T-helper 17 cell (primary cell): ENCODE measurements at regions not wholly inside any gene's neighbourhood (a gene's known extent, or its start where the extent isn't known, plus 50 kb on each side); places are given as distances from the start of the nearest gene placed in this dataset.

Source experiments
- ATAC-seq: fragments of 150-1000 bp; cut with Tn5 transposase; 2 replicates; pipeline ENCODE4 v1.10.0; 2021; ENCODE audit warnings: mild to moderate bottlenecking, moderate library complexity
- DNase-seq, 3 donors: peaks; one replicate each; pipeline versions ENCODE4 v3.0.0 to v3.0.0-alpha.2; 2020 to 2021
- H3K9me3 ChIP-seq: one replicate; pipeline ENCODE4 v1.7.0; 2013; ENCODE audit warnings: low read length, mild to moderate bottlenecking; ENCODE audit not compliant: control insufficient read depth, poor library complexity, severe bottlenecking
- H3K27ac Mint-ChIP-seq: one replicate; pipeline ENCODE4 v1.8.0; 2022; ENCODE audit warnings: mild to moderate bottlenecking, moderate library complexity, mixed read lengths
- H3K27me3 Mint-ChIP-seq: one replicate; pipeline ENCODE4 v1.8.0; 2022; ENCODE audit warnings: mixed read lengths
- H3K36me3 Mint-ChIP-seq: one replicate; pipeline ENCODE4 v1.8.0; 2022; ENCODE audit warnings: low read depth, mixed read lengths
- H3K4me1 Mint-ChIP-seq: one replicate; pipeline ENCODE4 v1.8.0; 2022; ENCODE audit warnings: mild to moderate bottlenecking, mixed read lengths
- H3K4me3 Mint-ChIP-seq: one replicate; pipeline ENCODE4 v1.8.0; 2022; ENCODE audit warnings: mild to moderate bottlenecking, moderate library complexity, mixed read lengths

GRCh38 chr12:115730975-115731541 is 546.4 kb downstream of the MED13L start:
- Mint-ChIP-seq H3K27ac (no peak overlapping the region), H3K27me3 (no peaks in the 10 kb centered on the region), H3K4me3 (no peak overlapping the region), H3K36me3 (no peaks in the 10 kb centered on the region), H3K4me1 (no peaks in the 10 kb centered on the region)
- H3K9me3 ChIP-seq: no peaks in the 10 kb centered on the region
- DNase-seq (no peak), ATAC-seq (no peak)

- no peaks in the 10 kb centered on the region for H3K9me3 ChIP-seq
- H3K27me3 Mint-ChIP-seq: no peaks in the 10 kb centered on the region
- DNase-seq (no peak), ATAC-seq (no peak)
- H3K4me3 Mint-ChIP-seq: no peak overlapping the region
- no peaks in the 10 kb centered on the region for H3K4me1 Mint-ChIP-seq
- no peak overlapping the region for H3K27ac Mint-ChIP-seq
- H3K36me3 Mint-ChIP-seq: no peaks in the 10 kb centered on the region
Observed at GRCh38 chr12:115726691-115727090, 550.8 kb downstream of the MED13L start.

DNA sequence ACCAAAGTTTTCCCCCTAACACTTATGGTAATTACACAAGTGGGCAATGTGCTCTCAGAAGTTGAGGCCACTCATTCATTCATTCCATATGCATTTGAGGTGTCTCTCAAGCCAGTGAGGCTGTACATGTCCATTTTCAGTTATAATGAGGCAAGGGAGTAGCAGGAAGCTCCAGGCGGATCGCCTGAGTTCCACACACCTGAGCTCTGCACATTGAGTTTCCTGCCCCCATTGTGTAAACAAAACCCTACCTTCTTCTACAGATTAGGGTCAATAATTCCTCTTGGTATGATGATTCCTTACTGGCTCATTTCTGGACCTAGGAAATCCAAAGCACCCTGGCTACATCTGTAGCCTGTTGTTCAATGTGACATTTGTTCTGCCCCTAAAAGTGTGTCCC is 555.3 kb downstream of the MED13L start:
- ATAC-seq: no peak
- no peaks in the 10 kb centered on the region for H3K9me3 ChIP-seq
- Mint-ChIP-seq H3K27me3 (no peaks in the 10 kb centered on the region), H3K4me1 (no peaks in the 10 kb centered on the region), H3K36me3 (no peaks in the 10 kb centered on the region), H3K4me3 (no peak overlapping the region), H3K27ac (no peak overlapping the region)
- no peak for DNase-seq

- Mint-ChIP-seq H3K4me1 (no peaks in the 10 kb centered on the region), H3K27ac (no peak overlapping the region), H3K36me3 (no peaks in the 10 kb centered on the region), H3K4me3 (no peak overlapping the region), H3K27me3 (no peaks in the 10 kb centered on the region)
- ATAC-seq (no peak), DNase-seq (no peak)
- no peaks in the 10 kb centered on the region for H3K9me3 ChIP-seq
Observed at GRCh38 chr12:115716551-115716950, 560.9 kb downstream of the MED13L start.

GRCh38 chr12:115712676-115713075 is 564.8 kb downstream of the MED13L start:
- Mint-ChIP-seq H3K27me3 (no peaks in the 10 kb centered on the region), H3K4me1 (no peaks in the 10 kb centered on the region), H3K27ac (no peak overlapping the region), H3K36me3 (no peaks in the 10 kb centered on the region), H3K4me3 (no peak overlapping the region)
- ATAC-seq (no peak), DNase-seq (no peak)
- H3K9me3 ChIP-seq: no peaks in the 10 kb centered on the region

GRCh38 chr12:115710104-115710564 is 567.4 kb downstream of the MED13L start:
- DNase-seq (no peak), ATAC-seq (no peak)
- no peaks in the 10 kb centered on the region for H3K9me3 ChIP-seq
- no peak overlapping the region for H3K27ac Mint-ChIP-seq
- H3K4me1 Mint-ChIP-seq: no peaks in the 10 kb centered on the region
- no peaks in the 10 kb centered on the region for H3K27me3 Mint-ChIP-seq
- no peak overlapping the region for H3K4me3 Mint-ChIP-seq
- H3K36me3 Mint-ChIP-seq: no peaks in the 10 kb centered on the region

GRCh38 chr12:115709540-115710011 is 567.9 kb downstream of the MED13L start:
- H3K36me3 Mint-ChIP-seq: no peaks in the 10 kb centered on the region
- no peak overlapping the region for H3K4me3 Mint-ChIP-seq
- H3K27ac Mint-ChIP-seq: no peak overlapping the region
- no peaks in the 10 kb centered on the region for H3K4me1 Mint-ChIP-seq
- H3K9me3 ChIP-seq: no peaks in the 10 kb centered on the region
- DNase-seq (no peak), ATAC-seq (no peak)
- H3K27me3 Mint-ChIP-seq: no peaks in the 10 kb centered on the region

DNA sequence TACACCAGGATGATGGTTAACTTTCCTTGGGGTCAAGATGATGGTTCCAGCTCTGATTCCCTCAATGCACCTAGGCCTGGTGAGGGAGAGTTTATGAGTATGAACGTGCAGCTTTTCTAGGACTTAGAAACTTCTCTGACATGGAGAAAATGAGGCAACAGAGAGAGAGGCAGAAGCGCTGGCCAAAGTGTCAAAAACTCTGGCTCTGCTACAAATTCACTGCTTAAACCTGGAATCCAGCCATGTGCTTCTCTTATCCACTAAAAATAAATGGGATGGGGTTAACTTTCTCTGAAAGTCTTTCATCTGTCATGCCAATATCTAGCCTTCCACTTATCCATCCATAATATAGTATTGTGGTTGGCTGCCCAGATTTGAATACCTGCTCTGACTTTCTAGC is 568.7 kb downstream of the MED13L start:
- Mint-ChIP-seq H3K27me3 (no peaks in the 10 kb centered on the region), H3K4me1 (no peaks in the 10 kb centered on the region), H3K36me3 (no peaks in the 10 kb centered on the region), H3K27ac (no peak overlapping the region), H3K4me3 (no peak overlapping the region)
- H3K9me3 ChIP-seq: no peaks in the 10 kb centered on the region
- no peak for DNase-seq
- no peak for ATAC-seq

DNA sequence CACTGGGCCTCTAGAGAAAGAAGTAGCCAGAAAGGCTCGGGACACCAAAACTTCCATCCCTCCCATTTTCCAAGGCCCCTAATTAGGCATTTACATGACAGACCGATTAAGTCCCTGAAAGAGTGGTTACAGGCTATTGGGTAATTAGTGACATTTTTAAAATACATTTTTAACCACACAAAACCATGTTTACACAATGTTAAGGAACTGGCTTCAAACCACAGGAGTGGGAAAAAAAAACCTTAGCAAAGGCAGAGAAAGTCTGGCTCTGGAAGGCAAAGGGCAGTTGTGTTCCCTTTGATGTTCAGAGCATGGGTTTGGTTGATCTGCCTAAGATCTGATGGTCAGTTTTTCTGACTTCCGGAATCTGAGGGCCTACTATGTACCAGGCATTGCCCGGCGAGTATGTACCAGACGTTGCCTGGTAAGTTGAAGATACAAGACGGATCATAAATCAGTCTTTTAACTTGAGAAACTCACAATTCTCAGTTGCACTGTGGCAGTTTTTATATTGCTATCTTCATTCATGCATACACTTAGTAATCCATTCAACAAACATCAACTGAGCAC is 576.5 kb downstream of the MED13L start:
- Mint-ChIP-seq H3K27ac (no peak overlapping the region), H3K4me1 (no peaks in the 10 kb centered on the region), H3K27me3 (no peaks in the 10 kb centered on the region), H3K36me3 (no peaks in the 10 kb centered on the region), H3K4me3 (no peak overlapping the region)
- ATAC-seq: no peak
- no peak for DNase-seq
- H3K9me3 ChIP-seq: no peaks in the 10 kb centered on the region

DNA sequence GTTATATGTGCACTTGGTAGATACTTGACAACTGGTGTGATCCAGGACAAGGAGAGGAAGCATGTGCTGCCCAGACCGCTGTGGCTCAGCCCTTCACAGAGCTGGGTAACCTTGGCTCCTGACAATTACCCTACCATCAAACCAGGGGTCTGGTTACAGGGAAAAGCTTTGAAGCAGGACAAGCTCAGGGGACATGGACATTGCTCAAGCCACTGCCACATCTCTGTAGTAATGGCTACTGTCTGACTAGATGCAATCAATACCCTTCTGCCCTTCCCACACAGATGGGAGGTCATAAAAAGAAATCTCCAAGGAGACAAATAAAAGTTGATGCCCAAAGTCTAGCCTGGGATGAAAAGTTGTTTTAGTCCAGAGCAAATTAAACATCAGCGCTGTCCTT is 577.4 kb downstream of the MED13L start:
- H3K4me3 Mint-ChIP-seq: no peak overlapping the region
- no peak for DNase-seq
- no peaks in the 10 kb centered on the region for H3K36me3 Mint-ChIP-seq
- no peaks in the 10 kb centered on the region for H3K4me1 Mint-ChIP-seq
- no peaks in the 10 kb centered on the region for H3K27me3 Mint-ChIP-seq
- H3K27ac Mint-ChIP-seq: no peak overlapping the region
- H3K9me3 ChIP-seq: no peaks in the 10 kb centered on the region
- no peak for ATAC-seq

DNA sequence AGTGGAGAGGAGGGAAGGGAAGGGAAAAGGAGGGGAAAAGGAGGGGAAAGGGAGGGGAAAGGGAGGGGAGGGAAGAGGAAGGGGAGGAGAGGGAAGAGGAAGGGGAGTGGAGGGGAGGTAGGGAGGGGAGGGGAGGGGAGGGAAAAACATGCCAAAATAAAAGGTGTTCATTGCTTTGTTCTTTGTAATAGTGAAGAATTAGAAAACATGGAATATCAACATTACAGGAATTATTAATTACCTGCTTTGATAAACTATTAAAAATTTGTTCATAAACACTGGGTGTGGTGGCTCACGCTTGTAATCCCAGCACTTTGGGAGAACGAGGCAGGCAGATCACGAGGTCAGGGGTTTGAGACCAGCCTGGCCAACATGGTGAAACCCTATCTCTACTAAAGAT is 579.2 kb downstream of the MED13L start:
- DNase-seq (no peak), ATAC-seq (no peak)
- no peak overlapping the region for H3K4me3 Mint-ChIP-seq
- no peaks in the 10 kb centered on the region for H3K9me3 ChIP-seq
- no peak overlapping the region for H3K27ac Mint-ChIP-seq
- H3K27me3 Mint-ChIP-seq: no peaks in the 10 kb centered on the region
- H3K36me3 Mint-ChIP-seq: no peaks in the 10 kb centered on the region
- no peaks in the 10 kb centered on the region for H3K4me1 Mint-ChIP-seq

DNA sequence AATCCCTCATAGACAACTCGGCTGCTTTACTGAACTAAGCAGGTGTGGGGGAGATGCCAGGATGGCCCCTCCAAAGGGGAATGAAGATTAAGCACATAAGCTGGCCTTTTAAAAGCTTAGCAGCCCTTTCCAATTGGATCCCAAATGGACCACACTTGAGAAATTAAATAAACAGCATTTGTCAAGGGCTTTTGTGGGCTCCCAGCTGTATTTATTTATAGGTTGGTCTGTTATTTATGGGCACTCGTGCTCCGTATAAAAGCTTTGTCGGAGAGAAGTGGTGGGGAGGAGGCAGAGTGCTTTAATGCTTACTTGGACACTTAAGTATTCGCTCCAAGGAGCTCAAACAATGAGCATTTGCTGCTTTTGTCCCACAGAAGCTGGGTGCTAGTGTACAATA is 580.2 kb downstream of the MED13L start:
- no peaks in the 10 kb centered on the region for H3K9me3 ChIP-seq
- Mint-ChIP-seq H3K4me1 (no peaks in the 10 kb centered on the region), H3K27ac (no peak overlapping the region), H3K36me3 (no peaks in the 10 kb centered on the region), H3K4me3 (no peak overlapping the region), H3K27me3 (no peaks in the 10 kb centered on the region)
- ATAC-seq: no peak
- no peak for DNase-seq

DNA sequence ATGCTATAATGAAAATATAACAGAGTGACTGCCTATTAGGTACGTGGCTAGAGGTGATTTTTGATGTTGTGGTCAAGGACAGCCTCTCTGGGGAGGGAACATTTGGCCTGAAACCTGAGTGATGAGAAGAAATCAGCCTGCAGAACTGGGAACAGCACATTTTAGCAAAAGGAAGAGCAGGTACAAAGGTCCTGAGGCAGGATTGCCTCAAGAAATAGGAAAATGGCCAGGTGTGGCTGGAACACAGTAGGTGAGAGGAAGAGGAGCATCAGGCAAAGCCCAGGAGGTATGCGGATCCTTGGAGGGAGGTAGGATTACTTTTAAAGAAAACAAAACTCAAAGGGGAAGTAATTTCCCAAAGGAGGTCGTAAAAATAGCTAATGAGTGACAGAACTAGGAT is 582.9 kb downstream of the MED13L start:
- ATAC-seq (no peak), DNase-seq (no peak)
- H3K9me3 ChIP-seq: no peaks in the 10 kb centered on the region
- Mint-ChIP-seq H3K27ac (no peak overlapping the region), H3K4me1 (no peaks in the 10 kb centered on the region), H3K36me3 (no peaks in the 10 kb centered on the region), H3K27me3 (no peaks in the 10 kb centered on the region), H3K4me3 (no peak overlapping the region)

DNA sequence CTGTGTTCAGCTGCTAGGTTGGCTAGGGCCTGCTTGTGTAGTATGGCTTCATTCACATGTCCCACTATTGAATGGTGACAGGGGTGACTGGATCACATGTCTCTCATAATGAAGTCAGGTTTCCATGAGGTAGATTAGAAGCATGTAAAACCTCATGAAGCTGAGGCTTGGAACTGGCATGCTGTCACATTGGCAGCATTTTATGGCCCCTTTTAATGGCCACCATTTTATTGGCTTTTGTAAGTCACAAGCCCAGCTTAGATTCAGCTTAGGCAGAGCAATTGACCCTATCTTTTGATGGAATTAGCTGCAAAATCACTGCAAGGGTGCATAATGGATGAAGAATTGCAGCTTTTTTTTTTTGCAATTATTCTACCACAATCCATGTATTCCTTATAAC is 583.5 kb downstream of the MED13L start:
- Mint-ChIP-seq H3K4me3 (no peak overlapping the region), H3K4me1 (no peaks in the 10 kb centered on the region), H3K36me3 (no peaks in the 10 kb centered on the region), H3K27me3 (no peaks in the 10 kb centered on the region), H3K27ac (no peak overlapping the region)
- no peak for ATAC-seq
- no peaks in the 10 kb centered on the region for H3K9me3 ChIP-seq
- no peak for DNase-seq
